ENCODE measurements at regions not wholly inside any gene's neighbourhood (a gene's known extent, or its start where the extent isn't known, plus 50 kb on each side); places are given as distances from the start of the nearest gene placed in this dataset.

DNA sequence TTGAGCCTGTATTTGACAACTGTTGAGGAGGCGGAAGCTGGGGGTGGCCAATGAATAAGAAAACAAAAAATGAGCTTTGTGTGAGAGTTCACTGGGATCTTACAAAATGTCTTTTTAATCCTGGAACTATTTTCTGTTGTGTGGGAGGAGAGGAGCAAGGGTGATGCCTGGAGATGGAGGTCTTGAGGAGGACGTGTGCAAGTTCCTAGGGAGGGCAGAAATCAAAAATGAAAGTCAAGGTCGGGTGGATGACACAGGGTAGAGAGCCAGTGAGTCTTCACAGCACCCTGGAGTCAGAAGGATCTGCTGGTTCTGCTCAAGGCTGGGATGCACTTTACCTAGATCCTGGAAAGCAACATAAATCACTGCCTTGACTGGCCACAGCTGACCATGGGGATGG, 180.3 kb upstream of the PKDCC start:
- DNase-seq (ENCODE audit: insufficient read length, low spot score) (no peak), FAIRE-seq (no peak)
- TF ChIP-seq, protein P1, sequence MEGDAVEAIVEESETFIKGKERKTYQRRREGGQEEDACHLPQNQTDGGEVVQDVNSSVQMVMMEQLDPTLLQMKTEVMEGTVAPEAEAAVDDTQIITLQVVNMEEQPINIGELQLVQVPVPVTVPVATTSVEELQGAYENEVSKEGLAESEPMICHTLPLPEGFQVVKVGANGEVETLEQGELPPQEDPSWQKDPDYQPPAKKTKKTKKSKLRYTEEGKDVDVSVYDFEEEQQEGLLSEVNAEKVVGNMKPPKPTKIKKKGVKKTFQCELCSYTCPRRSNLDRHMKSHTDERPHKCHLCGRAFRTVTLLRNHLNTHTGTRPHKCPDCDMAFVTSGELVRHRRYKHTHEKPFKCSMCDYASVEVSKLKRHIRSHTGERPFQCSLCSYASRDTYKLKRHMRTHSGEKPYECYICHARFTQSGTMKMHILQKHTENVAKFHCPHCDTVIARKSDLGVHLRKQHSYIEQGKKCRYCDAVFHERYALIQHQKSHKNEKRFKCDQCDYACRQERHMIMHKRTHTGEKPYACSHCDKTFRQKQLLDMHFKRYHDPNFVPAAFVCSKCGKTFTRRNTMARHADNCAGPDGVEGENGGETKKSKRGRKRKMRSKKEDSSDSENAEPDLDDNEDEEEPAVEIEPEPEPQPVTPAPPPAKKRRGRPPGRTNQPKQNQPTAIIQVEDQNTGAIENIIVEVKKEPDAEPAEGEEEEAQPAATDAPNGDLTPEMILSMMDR (IDR thresholded peaks at IDR 0.05; ENCODE audit: insufficient read depth, missing control alignments) = no peak

DNA sequence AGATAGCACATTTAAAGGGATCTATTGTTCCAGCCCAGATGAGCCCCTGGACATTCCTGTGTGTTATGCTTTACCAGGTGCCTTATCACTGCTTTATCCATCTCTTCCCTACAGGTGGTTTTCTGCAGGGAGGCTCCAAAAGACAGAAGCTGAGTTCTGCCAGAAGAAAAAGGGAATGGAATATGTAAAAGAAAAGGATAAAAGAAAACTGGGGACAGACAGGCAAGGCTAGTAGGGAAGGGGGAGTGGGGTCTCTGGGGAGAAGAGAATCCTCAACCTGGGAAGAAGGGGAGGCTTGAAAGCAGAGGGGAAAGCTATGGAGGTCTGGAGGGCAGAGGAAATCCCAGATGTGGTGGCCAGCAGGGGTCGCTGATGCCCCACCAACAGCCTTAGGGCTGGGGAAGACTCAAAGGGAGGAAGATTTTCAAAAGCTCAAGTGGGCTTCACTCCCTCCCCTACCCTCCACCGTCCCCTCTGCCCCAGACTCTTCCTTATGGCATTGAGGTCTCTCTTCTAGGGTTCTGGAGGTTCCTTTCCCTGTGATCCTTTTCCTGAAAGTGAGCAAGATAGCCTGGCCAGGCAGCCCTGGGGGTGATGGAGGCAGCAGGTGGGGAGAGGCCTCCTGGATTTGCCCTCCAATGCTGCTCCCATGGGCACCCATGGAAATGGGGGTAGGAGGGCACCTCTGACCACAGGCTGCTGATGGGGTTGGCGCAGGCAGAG, 178.1 kb upstream of the PKDCC start:
- no peak for FAIRE-seq
- TF ChIP-seq, protein P1 (IDR thresholded peaks at IDR 0.05; ENCODE audit: insufficient read depth, missing control alignments) = peak; percentile 89
- peak; percentile 41 for DNase-seq (ENCODE audit: insufficient read length, low spot score)

DNA sequence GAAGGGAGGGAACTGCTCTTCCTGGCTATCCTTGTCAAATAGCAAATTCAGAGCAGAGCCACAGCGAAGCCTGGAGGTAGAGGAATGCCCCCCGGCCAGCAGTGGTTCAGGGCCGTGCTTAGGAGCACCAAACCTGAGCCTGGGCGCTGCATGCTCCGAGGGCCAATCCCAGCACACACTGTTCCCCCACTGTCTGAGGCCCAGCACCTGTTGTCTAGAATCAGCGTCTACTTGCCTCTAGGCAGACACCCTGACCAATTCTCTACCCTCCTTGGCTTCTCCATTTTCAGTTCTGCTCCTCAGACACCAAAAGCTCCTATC, 177.6 kb upstream of the PKDCC start:
- FAIRE-seq (no peak), DNase-seq (ENCODE audit: insufficient read length, low spot score) (no peak)
- TF ChIP-seq, protein P1 (IDR thresholded peaks at IDR 0.05; ENCODE audit: insufficient read depth, missing control alignments) = no peak

- no peak for FAIRE-seq
- TF ChIP-seq, protein P1 (IDR thresholded peaks at IDR 0.05; ENCODE audit: insufficient read depth, missing control alignments) = no peak
- no peak for DNase-seq (ENCODE audit: insufficient read length, low spot score)
Measured at GRCh38 chr2:41871080-41871479, 176.7 kb upstream of the PKDCC start.

GRCh38 chr2:41872646-41873045, 175.2 kb upstream of the PKDCC start:
- TF ChIP-seq, protein P1 (IDR thresholded peaks at IDR 0.05; ENCODE audit: insufficient read depth, missing control alignments) = no peak
- no peak for FAIRE-seq
- DNase-seq (ENCODE audit: insufficient read length, low spot score) = no peak

DNA sequence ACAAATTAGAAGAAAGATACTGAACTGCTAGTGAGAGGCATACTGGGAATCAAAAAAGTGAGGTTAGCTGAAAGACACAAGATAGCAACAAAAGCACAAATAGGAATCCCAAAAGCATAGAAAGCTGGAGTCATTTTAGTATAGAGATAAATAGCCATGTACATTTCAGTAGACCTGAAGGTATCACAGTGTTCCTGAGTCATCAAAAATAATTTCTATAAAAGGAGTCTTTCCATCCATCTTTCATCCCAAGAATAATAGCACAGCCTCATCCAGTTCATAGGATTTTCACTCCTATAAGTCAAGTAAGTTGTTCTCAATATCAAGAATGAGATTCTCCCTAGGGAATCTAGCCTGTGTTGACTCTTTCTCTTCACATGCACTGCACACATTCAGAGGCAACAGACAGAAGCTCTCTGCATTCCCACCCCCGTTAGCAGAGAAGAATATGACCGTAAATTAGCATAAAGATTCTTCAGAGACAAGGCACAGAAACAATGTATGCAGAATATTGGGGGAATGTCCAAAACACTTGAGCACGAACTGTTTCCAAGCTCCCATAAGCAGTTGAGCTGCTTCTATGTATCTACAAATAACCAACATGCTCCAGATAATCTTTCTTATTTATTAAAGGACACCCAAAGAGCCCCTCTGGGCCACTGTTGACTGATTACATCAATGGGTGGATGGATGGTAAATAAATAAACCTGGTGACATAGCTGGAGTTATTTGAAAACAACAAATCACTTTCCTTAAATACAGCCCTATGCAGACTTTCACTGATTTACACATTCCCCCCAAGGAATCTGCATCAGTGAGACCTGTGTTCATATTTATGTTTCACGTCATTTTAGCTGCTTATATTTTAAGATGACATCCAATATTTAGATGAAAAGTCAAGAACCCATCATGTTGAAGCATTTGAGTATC, 174.5 kb upstream of the PKDCC start:
- FAIRE-seq = no peak
- TF ChIP-seq, protein P1 (IDR thresholded peaks at IDR 0.05; ENCODE audit: insufficient read depth, missing control alignments) = no peak
- DNase-seq (ENCODE audit: insufficient read length, low spot score) = no peak

Data from D721Med (cell line).